ENCODE measurements at regions not wholly inside any gene's neighbourhood (a gene's known extent, or its start where the extent isn't known, plus 50 kb on each side); places are given as distances from the start of the nearest gene placed in this dataset.

DNA sequence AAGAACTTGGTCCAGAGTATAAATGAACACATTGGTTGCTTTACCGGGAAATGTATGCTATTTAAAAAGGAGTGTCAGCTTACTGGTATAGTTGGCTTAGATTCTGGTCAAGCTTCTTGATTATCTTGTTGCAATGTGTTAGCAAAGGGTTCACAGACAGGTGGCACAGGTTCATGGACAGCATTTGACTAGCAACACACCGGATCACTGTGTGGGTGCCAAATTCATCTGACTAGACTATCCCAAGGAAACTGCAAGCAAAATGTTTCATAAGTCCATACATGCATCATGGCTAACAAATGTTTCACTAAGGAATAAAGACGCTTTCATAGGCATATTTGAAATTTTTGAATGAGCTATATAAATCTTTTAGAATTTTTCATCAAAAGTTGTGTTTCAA is 274.1 kb downstream of the PLK2 start:
- TF ChIP-seq, protein P1, sequence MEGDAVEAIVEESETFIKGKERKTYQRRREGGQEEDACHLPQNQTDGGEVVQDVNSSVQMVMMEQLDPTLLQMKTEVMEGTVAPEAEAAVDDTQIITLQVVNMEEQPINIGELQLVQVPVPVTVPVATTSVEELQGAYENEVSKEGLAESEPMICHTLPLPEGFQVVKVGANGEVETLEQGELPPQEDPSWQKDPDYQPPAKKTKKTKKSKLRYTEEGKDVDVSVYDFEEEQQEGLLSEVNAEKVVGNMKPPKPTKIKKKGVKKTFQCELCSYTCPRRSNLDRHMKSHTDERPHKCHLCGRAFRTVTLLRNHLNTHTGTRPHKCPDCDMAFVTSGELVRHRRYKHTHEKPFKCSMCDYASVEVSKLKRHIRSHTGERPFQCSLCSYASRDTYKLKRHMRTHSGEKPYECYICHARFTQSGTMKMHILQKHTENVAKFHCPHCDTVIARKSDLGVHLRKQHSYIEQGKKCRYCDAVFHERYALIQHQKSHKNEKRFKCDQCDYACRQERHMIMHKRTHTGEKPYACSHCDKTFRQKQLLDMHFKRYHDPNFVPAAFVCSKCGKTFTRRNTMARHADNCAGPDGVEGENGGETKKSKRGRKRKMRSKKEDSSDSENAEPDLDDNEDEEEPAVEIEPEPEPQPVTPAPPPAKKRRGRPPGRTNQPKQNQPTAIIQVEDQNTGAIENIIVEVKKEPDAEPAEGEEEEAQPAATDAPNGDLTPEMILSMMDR (IDR thresholded peaks at IDR 0.05) = no peak
- TF ChIP-seq EP300 (IDR thresholded peaks at IDR 0.05) = no peak

All from ovary (tissue), 3 donors.